GM12878 (cell line): ENCODE measurements at regions not wholly inside any gene's neighbourhood (a gene's known extent, or its start where the extent isn't known, plus 50 kb on each side); places are given as distances from the start of the nearest gene placed in this dataset.

Experiments
- CEBPB ChIP-seq, 2 experiments: fragments of 150-350 bp in 1 of 2; IDR thresholded peaks; 2 replicates each; pipeline ENCODE4 v1.6.1; 2012 to 2014; ENCODE audit warnings: low read depth in 2 of 2, low read length in 2 of 2, borderline replicate concordance in 1 of 2, inconsistent platforms in 1 of 2
- CTCF ChIP-seq, 3 experiments: IDR thresholded peaks in 2 of 3; conservative IDR thresholded peaks in 1 of 3; 2 replicates each; pipeline ENCODE4 v1.5.1; 2011; ENCODE audit warnings: low read depth in 3 of 3, low read length in 3 of 3, mild to moderate bottlenecking in 3 of 3, control low read depth in 2 of 3, moderate library complexity in 2 of 3, inconsistent platforms in 1 of 3, mixed read lengths in 1 of 3; ENCODE audit not compliant: control insufficient read depth in 2 of 3, insufficient read depth in 1 of 3; ENCODE audit errors: extremely low read depth in 1 of 3
- EGR1 ChIP-seq, 2 experiments: IDR thresholded peaks; 1 replicate in 1 of 2; 2 replicates in 1 of 2; pipeline ENCODE4 v1.6.1; 2011 to 2012; ENCODE audit warnings: low read depth in 2 of 2, low read length in 2 of 2, borderline replicate concordance in 1 of 2, mild to moderate bottlenecking in 1 of 2, moderate library complexity in 1 of 2
- JUND ChIP-seq: IDR thresholded peaks from 2 replicates; pipeline ENCODE4 v1.6.1; 2012; ENCODE audit warnings: low read depth, mild to moderate bottlenecking, low read length, improper control_type of control experiment, moderate library complexity
- SPI1 ChIP-seq: IDR thresholded peaks from 2 replicates; pipeline ENCODE4 v1.6.1; 2011; ENCODE audit warnings: low read depth, mild to moderate bottlenecking, low read length, moderate library complexity, borderline replicate concordance; ENCODE audit not compliant: insufficient read depth
- TF ChIP-seq, protein P1 (sequence below): IDR thresholded peaks from 2 replicates; pipeline ENCODE4 v1.6.1; 2012; ENCODE audit warnings: low read depth, low read length, improper control_type of control experiment

DNA sequence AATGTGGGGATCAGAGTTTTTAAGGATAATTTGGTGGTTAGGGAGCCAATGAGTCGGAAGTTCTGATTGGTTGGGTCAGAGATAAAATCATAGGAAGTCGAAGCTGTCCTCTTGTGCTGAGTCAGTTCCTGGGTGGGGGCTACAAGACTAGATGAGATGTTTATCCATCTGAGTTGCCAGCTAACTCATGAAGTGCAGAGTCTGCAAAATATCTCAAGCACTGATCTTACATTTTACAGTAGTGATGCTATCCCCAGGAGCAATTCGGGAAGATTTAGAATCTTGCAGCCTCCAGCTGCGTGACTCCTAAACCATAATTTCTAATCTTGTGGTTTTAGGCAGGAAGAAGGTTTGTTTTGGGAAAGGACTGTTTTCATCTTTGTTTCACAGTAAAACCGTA, 565.8 kb upstream of the SPANXN1 start:
- TF ChIP-seq SPI1 = no peak
- TF ChIP-seq JUND = no peak
- no peak for TF ChIP-seq EGR1 (IDR thresholded peaks at IDR 0.05; ENCODE audit: borderline replicate concordance in 1 of 2, low read depth in 2 of 2, low read length in 2 of 2)
- no peak for TF ChIP-seq CTCF (IDR thresholded peaks at IDR 0.05 in 2 of 3, conservative IDR thresholded peaks at IDR 0.05 in 1 of 3; ENCODE audit: control insufficient read depth in 2 of 3, extremely low read depth in 1 of 3, insufficient read depth in 1 of 3, low read depth in 3 of 3, low read length in 3 of 3)
- TF ChIP-seq, protein P1, sequence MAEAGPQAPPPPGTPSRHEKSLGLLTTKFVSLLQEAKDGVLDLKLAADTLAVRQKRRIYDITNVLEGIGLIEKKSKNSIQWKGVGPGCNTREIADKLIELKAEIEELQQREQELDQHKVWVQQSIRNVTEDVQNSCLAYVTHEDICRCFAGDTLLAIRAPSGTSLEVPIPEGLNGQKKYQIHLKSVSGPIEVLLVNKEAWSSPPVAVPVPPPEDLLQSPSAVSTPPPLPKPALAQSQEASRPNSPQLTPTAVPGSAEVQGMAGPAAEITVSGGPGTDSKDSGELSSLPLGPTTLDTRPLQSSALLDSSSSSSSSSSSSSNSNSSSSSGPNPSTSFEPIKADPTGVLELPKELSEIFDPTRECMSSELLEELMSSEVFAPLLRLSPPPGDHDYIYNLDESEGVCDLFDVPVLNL = no peak
- no peak for TF ChIP-seq CEBPB (IDR thresholded peaks at IDR 0.05; ENCODE audit: borderline replicate concordance in 1 of 2, low read depth in 2 of 2, low read length in 2 of 2)
